Activated CD4-positive, CD25-positive, alpha-beta regulatory T cell treated with anti-CD3 and anti-CD28 coated beads, Interleukin-2, amount 50 U/mL, for 24 hours (primary cell): ENCODE measurements at regions not wholly inside any gene's neighbourhood (a gene's known extent, or its start where the extent isn't known, plus 50 kb on each side); places are given as distances from the start of the nearest gene placed in this dataset.

Source experiments
- ATAC-seq, 2 donors: fragments of 150-1000 bp; cut with Tn5 transposase; one replicate each; pipeline ENCODE4 v1.10.0; 2021; ENCODE audit warnings: mild to moderate bottlenecking in 1 of 2, moderate library complexity in 1 of 2

DNA sequence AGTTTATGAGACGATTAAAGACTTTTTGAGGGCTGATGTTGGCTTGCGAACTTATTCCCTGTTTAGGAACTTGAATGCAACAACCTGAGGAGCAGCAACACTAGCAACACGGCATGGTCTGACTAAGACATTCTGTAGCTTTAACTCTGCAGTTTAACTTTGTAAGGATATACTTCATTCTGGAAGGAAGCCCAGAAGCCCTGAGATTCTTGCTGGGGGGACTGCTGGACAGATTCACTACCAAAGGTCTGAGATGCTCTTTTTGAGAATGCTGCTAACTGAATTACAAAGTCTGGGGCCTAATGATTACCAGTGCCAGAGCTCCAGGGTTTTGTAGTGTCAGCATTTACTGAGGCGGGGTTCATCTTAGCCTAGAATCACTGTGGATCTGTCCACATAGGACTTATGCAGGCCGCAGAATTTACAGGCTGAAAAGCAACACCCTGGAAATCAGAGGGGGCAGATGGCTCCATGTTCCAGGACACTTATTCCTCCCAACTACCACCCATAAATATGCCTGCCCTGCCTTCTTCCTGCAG is 537.1 kb upstream of the CDH18 start:
- ATAC-seq: no peak

GRCh38 chr5:20522905-20523482 is 535.0 kb upstream of the CDH18 start:
- no peak for ATAC-seq

DNA sequence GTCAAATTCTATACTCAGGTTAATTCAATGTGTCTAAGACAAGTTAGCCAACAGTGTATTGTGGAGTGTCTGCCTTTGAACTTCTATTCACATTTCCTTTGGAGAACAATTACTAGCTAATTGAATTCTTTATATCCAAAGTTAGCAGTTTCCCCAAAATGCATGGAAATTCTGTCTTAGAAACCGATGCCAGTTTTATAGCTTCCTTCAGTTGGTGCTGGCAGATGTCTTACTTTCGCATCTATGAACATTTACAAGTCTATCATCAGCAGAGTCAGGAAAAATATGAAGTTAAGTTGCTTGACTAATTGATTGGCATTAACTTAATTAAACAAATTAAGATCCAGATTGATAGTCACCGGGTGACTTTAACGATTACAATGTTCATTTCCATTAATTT is 527.6 kb upstream of the CDH18 start:
- no peak for ATAC-seq

DNA sequence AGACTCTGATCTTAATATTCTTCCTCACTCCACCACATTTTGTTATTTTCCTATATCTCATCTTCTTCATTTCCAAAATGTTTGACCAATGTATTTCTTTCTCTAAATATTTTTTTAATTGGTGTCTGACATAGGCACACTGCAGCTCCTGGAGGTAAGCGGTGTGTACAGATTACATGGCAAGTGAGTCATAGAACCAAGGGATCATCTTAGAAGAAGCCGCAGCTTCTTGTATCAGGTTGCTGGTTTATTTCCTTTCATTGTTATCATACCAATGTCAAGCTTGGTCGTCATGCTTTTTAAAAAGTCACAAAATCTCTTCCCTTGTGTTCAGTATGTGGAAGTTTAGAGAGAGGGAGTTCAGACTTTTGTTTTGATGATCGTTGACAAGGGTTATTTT is 526.1 kb upstream of the CDH18 start:
- ATAC-seq: no peak

GRCh38 chr5:20500546-20500945 is 512.5 kb upstream of the CDH18 start:
- no peak for ATAC-seq

DNA sequence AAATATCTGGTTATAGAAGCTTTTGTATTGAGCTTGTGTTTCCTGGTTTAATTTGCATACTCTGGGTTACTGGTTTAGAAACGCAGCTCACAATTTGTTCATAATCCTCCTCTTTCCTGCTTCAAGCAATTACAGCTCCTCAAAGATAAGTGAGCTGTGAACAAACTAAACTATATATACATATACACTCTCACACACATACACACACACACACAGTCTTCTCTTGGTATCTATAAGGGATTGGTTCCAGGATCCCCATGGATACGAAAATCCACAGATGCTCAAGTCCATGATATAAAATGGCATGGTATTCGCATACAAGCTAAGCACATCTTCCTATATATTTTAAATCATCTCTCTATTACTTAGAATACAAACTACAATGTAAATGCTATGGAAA is 510.9 kb upstream of the CDH18 start:
- no peak for ATAC-seq

- ATAC-seq: no peak
Observed at GRCh38 chr5:20498102-20498501, 510.1 kb upstream of the CDH18 start.

DNA sequence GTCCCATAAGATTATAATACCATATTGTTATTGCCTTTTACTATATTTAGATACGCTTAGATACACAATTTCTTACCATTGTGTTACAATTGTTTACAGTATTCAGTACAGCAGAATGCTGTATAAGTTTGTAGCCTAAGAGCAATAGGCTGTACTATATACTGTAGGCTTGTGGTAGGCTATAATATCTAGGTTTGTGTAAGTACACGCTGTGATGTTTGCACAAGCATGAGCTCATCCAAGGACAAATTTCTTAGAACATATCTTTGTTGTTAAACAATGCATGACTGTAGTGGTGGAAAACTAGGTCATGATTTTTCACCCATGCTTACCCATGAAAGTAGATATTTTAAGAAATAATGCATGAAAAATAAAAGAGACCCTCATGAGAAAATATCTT is 509.4 kb upstream of the CDH18 start:
- ATAC-seq: no peak

- no peak for ATAC-seq
Observed at GRCh38 chr5:20494706-20495105, 506.7 kb upstream of the CDH18 start.

DNA sequence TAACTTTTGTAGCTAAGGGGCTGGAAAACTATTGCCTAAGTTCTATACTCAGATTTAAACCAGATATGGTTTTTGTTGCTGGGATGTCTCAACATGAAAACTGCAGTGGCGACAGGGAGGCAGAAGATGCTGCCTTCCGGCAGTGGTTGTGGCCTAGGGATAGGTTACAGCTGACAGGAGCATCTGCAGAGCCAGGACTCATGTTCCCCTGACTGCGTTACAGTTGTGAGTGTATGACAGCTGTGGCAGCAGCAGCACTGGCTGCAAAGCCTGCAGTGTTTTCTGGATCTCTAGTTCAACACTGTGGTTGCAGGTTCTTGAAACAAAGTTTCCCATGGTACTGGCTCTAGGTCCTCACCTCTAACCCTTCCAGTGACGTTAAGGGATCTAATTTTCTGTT is 498.8 kb upstream of the CDH18 start:
- ATAC-seq: no peak

- ATAC-seq: no peak
Observed at GRCh38 chr5:20476016-20476415, 488.0 kb upstream of the CDH18 start.

- ATAC-seq: no peak
Observed at GRCh38 chr5:20470997-20471396, 483.0 kb upstream of the CDH18 start.

DNA sequence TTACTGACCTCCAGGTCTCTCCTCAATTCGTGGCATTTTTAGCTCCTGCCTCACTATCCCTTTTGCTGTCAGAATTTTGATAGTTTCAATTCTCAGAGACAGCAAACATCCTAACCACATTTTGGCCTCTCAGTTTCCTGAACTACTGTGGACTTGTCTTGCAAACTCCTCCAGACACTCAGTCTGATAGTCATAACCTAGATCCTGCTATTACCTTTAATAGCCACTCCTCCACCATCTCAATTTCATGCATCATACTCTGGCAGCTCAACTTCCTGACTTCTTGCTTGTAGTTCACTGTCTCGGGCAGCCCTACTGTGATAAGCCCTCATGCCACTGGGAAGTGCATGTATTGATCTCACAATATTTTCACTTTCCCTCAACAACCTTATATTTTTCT is 481.8 kb upstream of the CDH18 start:
- ATAC-seq: no peak

DNA sequence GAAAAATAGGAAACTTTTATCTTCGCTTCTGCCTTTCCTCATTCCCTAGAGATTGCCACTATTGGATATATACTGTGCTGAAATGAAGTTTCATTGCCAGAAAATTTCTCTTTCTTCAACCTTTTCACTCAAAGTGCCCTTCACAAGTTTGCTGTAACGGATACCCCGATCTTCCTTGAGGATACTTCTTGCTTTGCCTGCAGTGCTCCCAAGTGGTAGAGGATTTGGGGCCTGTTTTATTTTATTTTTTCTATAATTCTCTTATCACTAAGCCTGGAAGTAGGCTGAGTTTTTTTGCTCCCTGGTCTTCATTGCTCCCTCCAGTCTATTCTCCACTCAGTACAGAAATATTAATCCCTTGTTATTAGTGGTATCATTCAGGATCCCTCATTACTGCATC is 481.4 kb upstream of the CDH18 start:
- ATAC-seq: no peak

DNA sequence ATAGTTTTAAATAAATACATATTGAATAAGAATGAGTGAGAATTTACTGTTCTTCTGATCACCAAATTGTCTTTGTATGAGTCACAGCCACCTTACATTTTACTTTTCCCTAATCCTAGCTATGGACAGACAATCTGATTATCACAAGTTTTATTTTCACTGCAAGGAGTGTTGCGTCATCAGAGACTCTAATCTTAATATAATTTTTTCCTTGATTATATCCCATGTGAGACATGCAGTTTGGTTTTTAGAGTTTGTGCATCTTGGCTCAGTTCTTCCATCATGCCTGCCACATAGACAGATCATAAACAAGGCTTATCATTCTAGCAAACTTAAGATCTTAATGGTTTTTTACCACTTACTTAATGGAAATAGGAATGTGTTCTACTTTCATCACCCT is 478.5 kb upstream of the CDH18 start:
- no peak for ATAC-seq

- no peak for ATAC-seq
Observed at GRCh38 chr5:20463206-20463605, 475.2 kb upstream of the CDH18 start.

- ATAC-seq: no peak
Observed at GRCh38 chr5:20446121-20446520, 458.1 kb upstream of the CDH18 start.

- no peak for ATAC-seq
Observed at GRCh38 chr5:20445326-20445860, 457.4 kb upstream of the CDH18 start.

- ATAC-seq: no peak
Observed at GRCh38 chr5:20434786-20435185, 446.8 kb upstream of the CDH18 start.

DNA sequence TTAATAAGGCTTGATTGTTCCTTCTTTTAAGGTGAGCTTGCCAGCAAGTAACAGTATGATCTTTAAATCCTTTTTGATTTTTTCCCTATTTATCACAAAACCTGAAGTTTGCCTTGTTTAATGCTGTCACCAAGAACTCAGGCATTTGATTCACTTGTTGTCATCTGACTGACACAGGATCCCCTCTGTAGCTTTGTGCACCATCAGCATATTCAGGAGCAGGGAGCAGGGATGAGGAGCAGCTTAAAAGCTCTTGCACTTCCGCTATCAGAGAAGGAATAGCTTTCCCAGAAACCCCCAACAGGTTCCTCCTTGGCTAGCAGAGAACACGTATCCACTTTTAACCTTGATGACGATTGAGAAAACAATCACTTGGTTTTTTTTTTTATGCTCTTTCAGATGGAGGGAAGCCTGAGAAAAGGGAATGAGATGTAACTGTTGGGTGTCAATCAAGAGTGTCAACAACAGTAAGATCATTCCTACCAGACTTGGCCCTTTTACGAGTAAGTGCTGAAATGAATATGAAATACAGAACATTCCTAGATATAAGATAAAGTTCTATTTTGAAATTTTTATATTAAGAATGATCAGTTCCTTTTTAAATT is 433.1 kb upstream of the CDH18 start:
- ATAC-seq: no peak
